C4-2B (cell line): ENCODE measurements at regions not wholly inside any gene's neighbourhood (a gene's known extent, or its start where the extent isn't known, plus 50 kb on each side); places are given as distances from the start of the nearest gene placed in this dataset.

Experiments used
- H3K27ac ChIP-seq: fragments of 450-650 bp; 2 replicates; pipeline ENCODE4 v1.5.1; 2017
- ZFX ChIP-seq: fragments of 450-650 bp; IDR thresholded peaks from 2 replicates; pipeline ENCODE4 v1.6.1; 2017
- TF ChIP-seq, protein P1 (sequence below): fragments of 450-650 bp; conservative IDR thresholded peaks from 2 replicates; pipeline ENCODE4 v1.5.1; 2017; ENCODE audit warnings: mild to moderate bottlenecking

DNA sequence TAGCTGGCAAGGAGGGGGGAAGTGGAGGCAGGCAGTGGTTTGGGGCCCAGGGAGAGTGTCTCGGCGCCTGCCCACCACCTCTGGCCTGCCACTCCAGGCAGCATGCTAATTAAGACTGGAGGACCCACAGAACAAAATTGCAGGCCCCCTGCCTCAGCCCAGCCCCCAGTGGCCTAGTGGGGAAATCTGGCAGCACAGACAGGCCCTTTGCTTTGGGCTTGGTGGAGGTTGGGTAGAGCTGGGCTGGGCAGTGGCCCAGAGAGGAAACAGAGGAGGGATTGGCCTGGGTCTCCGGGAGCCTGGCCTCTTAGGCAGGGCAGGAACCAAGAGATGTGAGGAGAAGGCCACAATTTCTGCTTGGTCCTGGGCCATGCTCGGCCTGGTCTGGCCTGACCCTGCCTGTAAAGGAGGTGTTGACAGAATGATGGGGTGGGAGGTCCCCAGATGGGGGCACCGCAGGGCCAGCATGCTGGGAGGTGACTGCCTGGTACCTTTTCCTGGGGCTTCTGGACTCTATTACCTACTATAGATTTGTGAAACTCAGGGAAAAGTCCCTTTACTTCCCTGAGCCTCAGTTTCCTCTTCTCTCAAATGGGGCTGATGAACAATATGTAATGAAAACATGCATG, 92.4 kb upstream of the PJA1 start:
- TF ChIP-seq, protein P1, sequence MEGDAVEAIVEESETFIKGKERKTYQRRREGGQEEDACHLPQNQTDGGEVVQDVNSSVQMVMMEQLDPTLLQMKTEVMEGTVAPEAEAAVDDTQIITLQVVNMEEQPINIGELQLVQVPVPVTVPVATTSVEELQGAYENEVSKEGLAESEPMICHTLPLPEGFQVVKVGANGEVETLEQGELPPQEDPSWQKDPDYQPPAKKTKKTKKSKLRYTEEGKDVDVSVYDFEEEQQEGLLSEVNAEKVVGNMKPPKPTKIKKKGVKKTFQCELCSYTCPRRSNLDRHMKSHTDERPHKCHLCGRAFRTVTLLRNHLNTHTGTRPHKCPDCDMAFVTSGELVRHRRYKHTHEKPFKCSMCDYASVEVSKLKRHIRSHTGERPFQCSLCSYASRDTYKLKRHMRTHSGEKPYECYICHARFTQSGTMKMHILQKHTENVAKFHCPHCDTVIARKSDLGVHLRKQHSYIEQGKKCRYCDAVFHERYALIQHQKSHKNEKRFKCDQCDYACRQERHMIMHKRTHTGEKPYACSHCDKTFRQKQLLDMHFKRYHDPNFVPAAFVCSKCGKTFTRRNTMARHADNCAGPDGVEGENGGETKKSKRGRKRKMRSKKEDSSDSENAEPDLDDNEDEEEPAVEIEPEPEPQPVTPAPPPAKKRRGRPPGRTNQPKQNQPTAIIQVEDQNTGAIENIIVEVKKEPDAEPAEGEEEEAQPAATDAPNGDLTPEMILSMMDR, result no peak
- TF ChIP-seq ZFX, result no peak
- no peak overlapping the region for H3K27ac ChIP-seq

DNA sequence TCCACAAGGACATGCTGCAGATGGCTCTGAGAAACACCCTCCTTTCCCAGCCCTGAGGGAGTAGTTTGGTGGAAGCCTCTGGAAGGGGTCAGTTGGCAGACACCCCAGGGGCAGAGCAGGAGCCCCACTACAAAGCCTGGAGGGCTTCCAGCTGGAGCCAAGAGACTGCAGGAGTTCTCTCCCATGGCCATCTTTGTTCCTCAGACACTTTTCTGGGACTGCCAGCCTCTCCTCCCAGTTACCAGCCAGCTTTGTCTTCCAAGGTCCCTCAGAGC, 91.0 kb upstream of the PJA1 start:
- H3K27ac ChIP-seq, result no peak overlapping the region
- TF ChIP-seq, protein P1, result no peak
- TF ChIP-seq ZFX, result no peak

DNA sequence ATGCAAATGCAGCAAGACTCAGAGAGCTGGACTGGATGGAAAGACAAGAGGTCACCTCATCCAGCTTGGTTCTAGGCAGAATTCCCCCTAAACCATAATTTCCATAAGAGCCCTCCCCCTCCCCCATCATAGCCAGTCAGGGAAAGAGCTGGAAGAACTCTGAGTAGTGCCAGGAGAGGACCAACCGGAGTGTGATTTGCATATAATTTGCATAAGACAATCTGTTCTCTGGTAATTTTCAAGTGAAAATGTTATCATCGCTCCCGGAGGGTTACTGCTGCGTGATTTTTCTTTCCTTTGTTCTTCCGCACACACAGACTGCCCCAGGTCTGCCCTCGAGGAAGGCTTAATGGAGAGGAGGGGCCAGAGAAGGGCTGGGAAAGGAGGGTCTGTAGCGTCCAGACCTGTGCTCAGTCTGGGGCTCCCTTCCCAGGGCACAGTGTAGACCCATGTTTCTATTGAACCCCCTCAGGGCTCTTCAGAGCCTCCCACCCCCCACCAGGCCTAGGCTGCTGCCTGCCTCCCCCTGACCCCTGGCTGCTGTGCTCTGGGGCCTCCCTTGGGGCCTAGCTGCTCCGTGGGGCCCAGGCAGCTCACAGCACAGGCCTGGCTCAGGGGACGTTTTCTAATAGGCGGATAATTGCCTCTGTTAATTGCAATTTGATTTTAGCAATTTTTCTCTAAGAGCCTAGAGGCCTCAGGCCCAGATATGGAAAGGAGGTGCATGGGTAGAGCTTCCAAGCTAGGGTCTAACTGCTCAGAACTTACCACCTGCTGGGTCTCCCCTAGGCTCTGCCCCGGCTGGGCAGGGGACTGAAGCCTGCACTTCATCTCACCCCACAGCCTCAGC, 90.4 kb upstream of the PJA1 start:
- H3K27ac ChIP-seq, result no peak overlapping the region
- TF ChIP-seq ZFX, result no peak
- TF ChIP-seq, protein P1, result no peak

DNA sequence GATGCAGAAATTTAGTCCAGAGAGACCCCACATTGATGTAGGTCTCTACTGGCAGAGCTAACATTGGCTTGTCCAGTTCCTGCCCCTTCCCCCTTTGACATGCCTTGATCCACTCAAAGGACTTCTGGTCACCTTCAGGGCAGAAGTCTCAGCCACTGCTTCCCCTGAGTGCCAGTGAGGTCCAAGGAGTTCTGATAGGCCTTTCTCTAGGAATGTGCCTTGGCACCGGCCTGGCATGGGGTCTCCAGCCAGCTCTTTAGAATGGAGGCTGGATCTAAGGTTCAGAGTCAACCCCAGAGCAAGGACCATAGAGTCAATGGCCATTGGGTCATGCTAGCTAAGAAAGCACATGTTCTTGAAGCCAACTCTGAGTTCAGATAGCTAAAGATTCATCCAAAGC, 88.6 kb upstream of the PJA1 start:
- no peak for TF ChIP-seq ZFX
- TF ChIP-seq, protein P1, result no peak
- no peak overlapping the region for H3K27ac ChIP-seq

DNA sequence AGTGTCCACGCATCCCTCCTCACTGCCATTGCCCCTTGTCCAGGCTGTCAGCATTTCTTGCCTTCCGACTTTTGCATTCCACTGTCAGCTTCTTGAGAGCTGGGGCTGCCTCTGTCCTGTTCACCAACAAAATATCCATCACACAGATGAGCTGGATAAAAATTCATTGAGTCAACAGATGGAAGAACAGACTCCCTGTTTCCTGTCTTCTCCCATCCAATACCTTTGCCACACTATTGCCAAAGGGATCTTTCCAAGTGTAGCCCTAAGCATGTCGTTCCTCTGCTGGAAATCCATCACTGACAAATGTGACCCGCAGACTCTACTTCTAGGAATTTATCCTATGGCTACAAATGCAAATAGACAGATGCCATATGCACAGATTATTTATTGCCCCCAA, 78.0 kb upstream of the PJA1 start:
- no peak for TF ChIP-seq ZFX
- TF ChIP-seq, protein P1, result no peak
- no peak overlapping the region for H3K27ac ChIP-seq

DNA sequence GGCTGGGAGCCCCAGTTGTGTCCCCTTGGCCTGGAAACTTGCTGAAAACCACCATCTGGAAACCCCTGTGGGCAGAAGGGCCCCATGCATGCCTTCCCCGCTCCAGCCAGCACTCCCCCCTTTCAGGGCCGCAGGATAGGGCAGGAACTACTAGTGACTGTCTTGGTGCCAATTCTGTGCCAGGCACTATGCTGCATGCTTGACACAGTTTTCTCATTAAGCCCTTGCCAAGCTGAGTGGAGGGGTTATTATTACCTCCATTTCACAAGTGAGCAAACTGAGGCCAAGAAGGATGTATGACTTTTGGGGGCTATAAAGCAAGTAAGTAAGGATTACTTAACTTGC, 73.6 kb upstream of the PJA1 start:
- no peak overlapping the region for H3K27ac ChIP-seq
- no peak for TF ChIP-seq ZFX
- TF ChIP-seq, protein P1, result no peak

DNA sequence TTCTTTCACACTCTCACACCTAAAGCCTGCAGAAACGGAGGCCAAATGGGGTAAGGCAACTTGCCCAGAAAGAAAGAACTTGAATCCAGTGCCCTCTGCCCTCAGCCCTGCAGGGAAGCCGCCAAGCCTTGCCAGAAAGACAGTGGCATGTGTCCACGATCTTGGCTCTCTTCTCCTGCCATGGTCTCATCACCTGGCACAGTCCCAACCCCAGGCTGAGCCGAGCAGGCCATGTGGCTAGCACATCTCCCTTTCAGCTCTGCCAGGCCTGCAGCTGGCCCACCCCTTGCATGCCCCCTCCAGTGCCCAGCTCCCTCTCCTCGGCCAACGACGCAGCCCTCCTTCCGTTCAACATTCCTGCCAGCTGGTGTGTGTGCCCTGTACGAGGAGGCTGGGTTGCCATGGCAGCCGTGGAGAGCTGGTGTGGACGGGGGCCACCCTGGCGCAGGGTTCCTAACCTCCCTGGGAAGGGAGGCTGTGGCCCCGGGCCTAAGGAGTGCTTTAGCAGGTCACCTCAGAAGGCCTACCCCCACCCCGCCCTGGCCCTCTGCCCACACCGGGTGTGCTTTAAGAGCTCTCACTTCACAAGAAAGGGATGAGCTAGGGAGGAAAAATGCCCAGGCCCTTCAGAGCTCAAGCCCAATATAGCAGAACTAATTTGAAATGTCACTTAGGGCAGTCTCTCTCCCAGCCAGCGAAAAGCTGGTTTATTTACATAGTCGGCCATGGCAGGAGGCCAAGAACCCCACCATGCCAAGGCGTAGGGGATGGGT, 73.0 kb upstream of the PJA1 start:
- H3K27ac ChIP-seq, result no peak overlapping the region
- TF ChIP-seq, protein P1, result no peak
- no peak for TF ChIP-seq ZFX
